Large intestine (tissue), 3 donors: ENCODE measurements at regions not wholly inside any gene's neighbourhood (a gene's known extent, or its start where the extent isn't known, plus 50 kb on each side); places are given as distances from the start of the nearest gene placed in this dataset.
A peak's percentile ranks its signal among the peaks of the same experiment; 100 is the strongest.

ENCODE experiments used
- DNase-seq, 2 donors: peaks; one replicate each; pipeline versions ENCODE4 v3.0.0 to v3.0.0-alpha.2; 2013
- H3K27ac ChIP-seq: one replicate; pipeline ENCODE4 v1.5.1; 2013; ENCODE audit warnings: low read length
- H3K27me3 ChIP-seq: 2 replicates; pipeline ENCODE4 v1.6.1; 2013; ENCODE audit warnings: low read length; ENCODE audit not compliant: control insufficient read depth, insufficient read depth
- H3K36me3 ChIP-seq: 2 replicates; pipeline ENCODE4 v1.6.1; 2013; ENCODE audit warnings: low read length; ENCODE audit not compliant: control insufficient read depth, insufficient read depth
- H3K4me1 ChIP-seq: one replicate; pipeline ENCODE4 v1.6.1; 2013; ENCODE audit warnings: low read length; ENCODE audit not compliant: control insufficient read depth, insufficient read depth
- H3K4me3 ChIP-seq: one replicate; pipeline ENCODE4 v1.5.1; 2013; ENCODE audit warnings: low read length
- H3K9me3 ChIP-seq: one replicate; pipeline ENCODE4 v1.6.1; 2013; ENCODE audit warnings: mild to moderate bottlenecking, low read depth, low read length, moderate library complexity; ENCODE audit not compliant: control insufficient read depth
- WGBS: methylation state at CpG from one replicate; pipeline ENCODE4 v1.1.5; 2013; ENCODE audit warnings: low lambda C conversion rate; ENCODE audit not compliant: insufficient coverage; 5-methylcytosine and 5-hydroxymethylcytosine counted together

- no peaks in the 10 kb centered on the region for H3K4me1 ChIP-seq
- no peak overlapping the region for H3K27ac ChIP-seq
- no peak for DNase-seq
- WGBS = 100% methylated on average over 1 of the region's 3 CpGs
- H3K36me3 ChIP-seq = no peaks in the 10 kb centered on the region
- no peak overlapping the region for H3K4me3 ChIP-seq
- H3K9me3 ChIP-seq = no peaks in the 10 kb centered on the region
- no peaks in the 10 kb centered on the region for H3K27me3 ChIP-seq
These were observed 329.7 kb downstream of the FSIP2 start for GRCh38 chr2:186068139-186068801.

GRCh38 chr2:186069676-186070075 is 331.1 kb downstream of the FSIP2 start:
- H3K27me3 ChIP-seq = no peaks in the 10 kb centered on the region
- no peaks in the 10 kb centered on the region for H3K36me3 ChIP-seq
- no peaks in the 10 kb centered on the region for H3K9me3 ChIP-seq
- no peak overlapping the region for H3K4me3 ChIP-seq
- no CpG with 5 or more reads among the region's 2 CpGs for WGBS
- DNase-seq = no peak
- H3K4me1 ChIP-seq = no peaks in the 10 kb centered on the region
- no peak overlapping the region for H3K27ac ChIP-seq

- no peaks in the 10 kb centered on the region for H3K9me3 ChIP-seq
- H3K27me3 ChIP-seq = no peaks in the 10 kb centered on the region
- H3K4me1 ChIP-seq = no peaks in the 10 kb centered on the region
- WGBS = 86% methylated on average over 1 of the region's 1 CpG
- H3K4me3 ChIP-seq = no peak overlapping the region
- no peaks in the 10 kb centered on the region for H3K36me3 ChIP-seq
- DNase-seq = no peak
- no peak overlapping the region for H3K27ac ChIP-seq
These were observed 346.6 kb downstream of the FSIP2 start for GRCh38 chr2:186085226-186085625.

DNA sequence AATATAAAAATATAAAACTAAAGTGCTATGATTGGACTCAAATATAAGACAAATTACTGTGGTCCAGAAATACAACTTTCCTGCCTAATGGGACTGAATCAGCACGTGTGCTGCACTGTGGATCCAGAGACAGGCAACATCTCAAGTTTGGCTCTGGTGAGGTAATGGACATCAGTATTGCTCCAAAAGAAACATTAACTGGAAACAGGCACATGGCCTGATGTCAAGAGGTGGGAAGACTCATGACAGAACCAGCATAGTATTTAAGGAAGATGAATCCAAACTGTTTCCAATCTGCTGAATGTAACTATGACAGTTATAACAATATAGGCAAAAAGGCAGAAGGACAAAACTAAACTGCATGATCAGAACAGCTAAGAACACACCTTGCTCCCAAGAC is 354.6 kb downstream of the FSIP2 start:
- no peaks in the 10 kb centered on the region for H3K27me3 ChIP-seq
- H3K4me1 ChIP-seq = no peaks in the 10 kb centered on the region
- no peak overlapping the region for H3K4me3 ChIP-seq
- no peak for DNase-seq
- no peak overlapping the region for H3K27ac ChIP-seq
- no peaks in the 10 kb centered on the region for H3K36me3 ChIP-seq
- WGBS = 83% methylated on average over 1 of the region's 1 CpG
- H3K9me3 ChIP-seq = no peaks in the 10 kb centered on the region

- Histone ChIP-seq H3K27ac (no peak overlapping the region), H3K4me1 (peaks cover 3% of the 10 kb centered on the region), H3K27me3 (no peaks in the 10 kb centered on the region), H3K9me3 (no peaks in the 10 kb centered on the region), H3K4me3 (no peak overlapping the region), H3K36me3 (no peaks in the 10 kb centered on the region)
- no peak for DNase-seq
- 100% methylated on average over 1 of the region's 1 CpG for WGBS
These were observed 360.2 kb downstream of the FSIP2 start for GRCh38 chr2:186098821-186099220.

GRCh38 chr2:186099826-186100225 is 361.2 kb downstream of the FSIP2 start:
- no peak overlapping the region for H3K27ac ChIP-seq
- WGBS = no CpG with 5 or more reads among the region's 2 CpGs
- no peaks in the 10 kb centered on the region for H3K9me3 ChIP-seq
- peaks cover 3% of the 10 kb centered on the region for H3K4me1 ChIP-seq
- no peaks in the 10 kb centered on the region for H3K36me3 ChIP-seq
- no peak for DNase-seq
- no peak overlapping the region for H3K4me3 ChIP-seq
- H3K27me3 ChIP-seq = no peaks in the 10 kb centered on the region

GRCh38 chr2:186100636-186101035 is 362.0 kb downstream of the FSIP2 start:
- H3K36me3 ChIP-seq = no peaks in the 10 kb centered on the region
- no peak for DNase-seq
- no peak overlapping the region for H3K4me3 ChIP-seq
- H3K9me3 ChIP-seq = no peaks in the 10 kb centered on the region
- H3K4me1 ChIP-seq = peaks cover 3% of the 10 kb centered on the region
- H3K27ac ChIP-seq = no peak overlapping the region
- H3K27me3 ChIP-seq = no peaks in the 10 kb centered on the region

DNA sequence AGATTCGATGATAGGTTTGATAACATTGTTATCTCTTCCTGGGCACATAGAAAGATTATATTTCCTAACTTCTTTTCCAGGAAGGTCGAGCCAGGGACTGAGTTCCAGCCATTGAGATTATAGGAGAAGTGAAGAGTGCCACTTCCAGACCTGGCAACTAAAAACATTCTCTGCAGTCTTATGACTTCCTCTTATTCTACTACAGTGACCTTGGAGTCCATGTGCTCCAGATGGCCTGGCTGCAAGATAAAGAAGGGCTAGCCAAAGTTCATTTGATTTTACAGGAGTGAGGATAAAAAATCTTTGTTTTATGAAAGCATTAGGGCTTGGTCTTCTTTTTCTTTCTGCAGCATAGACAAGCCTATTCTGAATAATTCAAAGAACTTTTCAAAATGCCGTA is 363.0 kb downstream of the FSIP2 start:
- peak; percentile 5 to 39 for DNase-seq

GRCh38 chr2:186103276-186103675 is 364.7 kb downstream of the FSIP2 start:
- Histone ChIP-seq H3K4me3 (no peak overlapping the region), H3K9me3 (no peaks in the 10 kb centered on the region), H3K36me3 (no peaks in the 10 kb centered on the region), H3K27me3 (no peaks in the 10 kb centered on the region), H3K4me1 (peaks cover 3% of the 10 kb centered on the region), H3K27ac (no peak overlapping the region)
- WGBS = 100% methylated on average over 2 of the region's 2 CpGs
- no peak for DNase-seq

More for the DNA sequence above, 363.0 kb downstream of the FSIP2 start:
- Histone ChIP-seq H3K27me3 (no peaks in the 10 kb centered on the region), H3K27ac (no peak overlapping the region), H3K4me1 (peaks cover 3% of the 10 kb centered on the region), H3K9me3 (no peaks in the 10 kb centered on the region), H3K4me3 (no peak overlapping the region), H3K36me3 (no peaks in the 10 kb centered on the region)
- WGBS = no CpG with 5 or more reads among the region's 3 CpGs

DNA sequence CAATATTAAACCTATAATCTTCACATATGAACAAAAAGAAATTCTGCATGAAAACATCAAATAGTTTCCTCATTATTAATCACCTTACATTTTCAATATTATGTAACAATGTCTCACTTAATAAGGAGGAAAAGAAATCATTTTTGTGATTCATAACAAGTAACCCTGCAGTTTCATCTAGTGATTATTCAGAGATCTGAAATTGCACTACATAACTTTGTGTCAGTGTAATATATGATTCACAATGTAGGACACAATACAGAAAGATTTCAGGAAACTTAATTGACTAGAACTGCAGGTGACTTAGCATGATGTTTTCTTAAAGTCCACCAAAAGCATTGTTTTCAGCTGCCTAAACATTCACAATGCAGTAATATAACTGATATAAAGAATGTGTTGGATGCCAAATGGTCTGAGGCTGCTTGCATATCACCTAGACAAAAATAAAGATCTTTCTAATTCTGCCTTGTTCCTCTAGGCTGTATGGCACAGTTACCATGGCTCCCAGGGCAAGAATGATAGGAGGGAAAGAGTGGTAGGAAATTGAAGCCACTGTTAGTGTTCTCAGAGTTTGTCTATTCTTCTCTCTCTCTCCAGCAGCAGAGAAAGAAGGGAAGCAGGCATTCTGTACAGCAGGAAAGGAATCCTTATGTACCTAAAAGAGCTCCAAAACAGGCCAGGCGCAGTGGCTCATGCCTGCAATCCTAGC is 366.6 kb downstream of the FSIP2 start:
- no peak for DNase-seq
- H3K4me1 ChIP-seq = peaks cover 3% of the 10 kb centered on the region
- H3K27ac ChIP-seq = no peak overlapping the region
- no peaks in the 10 kb centered on the region for H3K27me3 ChIP-seq
- no peak overlapping the region for H3K4me3 ChIP-seq
- H3K9me3 ChIP-seq = no peaks in the 10 kb centered on the region
- no peaks in the 10 kb centered on the region for H3K36me3 ChIP-seq
- WGBS = no CpG with 5 or more reads among the region's 1 CpG

- Histone ChIP-seq H3K27ac (no peak overlapping the region), H3K27me3 (no peaks in the 10 kb centered on the region), H3K4me3 (no peak overlapping the region), H3K4me1 (no peaks in the 10 kb centered on the region), H3K9me3 (peaks cover 14% of the 10 kb centered on the region), H3K36me3 (no peaks in the 10 kb centered on the region)
- DNase-seq = peak in 1 of 2 donors; percentile 12
- 40% methylated on average over 1 of the region's 1 CpG for WGBS
These were observed 369.9 kb downstream of the FSIP2 start for GRCh38 chr2:186108470-186108869.
